ENCODE measurements at regions not wholly inside any gene's neighbourhood (a gene's known extent, or its start where the extent isn't known, plus 50 kb on each side); places are given as distances from the start of the nearest gene placed in this dataset.

DNA sequence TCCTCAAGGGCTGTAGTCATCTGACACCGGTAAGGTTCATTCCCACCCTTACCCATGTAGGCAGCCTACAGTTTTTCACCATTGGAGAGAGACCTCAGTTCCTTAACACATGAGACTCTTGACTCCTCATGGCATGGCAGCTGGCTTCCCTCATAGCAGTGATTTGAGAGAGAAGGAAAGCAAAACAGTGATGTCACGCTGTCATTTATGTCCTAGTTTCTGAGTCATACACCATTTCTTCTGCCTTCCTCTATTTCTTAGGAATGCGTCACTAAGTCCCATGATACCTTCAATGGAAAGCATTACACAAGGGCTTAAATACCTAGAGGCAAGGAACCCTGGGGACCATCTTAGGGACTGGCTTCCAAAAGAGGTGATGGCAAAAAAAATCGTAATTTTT is 226.1 kb downstream of the SPCS3 start:
- no peak overlapping the region for H3K9ac ChIP-seq (ENCODE audit: extremely low read depth, insufficient read length, low read length)
- no peak overlapping the region for H3K18ac ChIP-seq (ENCODE audit: insufficient read length, low read depth, low read length)
- Mint-ChIP-seq H3K36me3 (ENCODE audit: insufficient read depth in 1 of 3, low read depth in 3 of 3) (no peaks in the 10 kb centered on the region), H3K27me3 (ENCODE audit: low read depth) (no peaks in the 10 kb centered on the region), H3K9me3 (no peaks in the 10 kb centered on the region), H3K27ac (no peak overlapping the region), H3K4me1 (peaks cover 5% of the 10 kb centered on the region in 2 experiments; a peak in 3 of 4 replicates), H3K4me3 (no peak overlapping the region)
- H3K56ac ChIP-seq (ENCODE audit: insufficient read length, low read depth, low read length), result no peak overlapping the region
- no peak overlapping the region for H2BK15ac ChIP-seq (ENCODE audit: low read depth, low read length)
- no peak overlapping the region for H2BK20ac ChIP-seq (ENCODE audit: low read depth, low read length, poor library complexity, severe bottlenecking)
- H2BK12ac ChIP-seq (ENCODE audit: insufficient read length, low read depth, low read length), result no peak overlapping the region
- H3K9me3 ChIP-seq (ENCODE audit: control insufficient read depth, low read depth, low read length), result no peaks in the 10 kb centered on the region
- WGBS (ENCODE audit: extremely low coverage, insufficient read length, low lambda C conversion rate), result no CpG with 5 or more reads among the region's 4 CpGs
- H2BK120ac ChIP-seq (ENCODE audit: low read depth, low read length, poor library complexity, severe bottlenecking), result no peak overlapping the region
- no peak overlapping the region for H4K91ac ChIP-seq (ENCODE audit: insufficient read length, low read depth, low read length)
- H2AK5ac ChIP-seq (ENCODE audit: insufficient read length, low read length), result no peak overlapping the region
- H3K14ac ChIP-seq (ENCODE audit: insufficient read depth, low read length), result no peak overlapping the region
- no peak overlapping the region for H3K27ac ChIP-seq (ENCODE audit: insufficient read length, low read depth, low read length)
- no peak overlapping the region for H3T11ph ChIP-seq (ENCODE audit: low read length)
- H3K4me1 ChIP-seq (ENCODE audit: insufficient read depth, low read length), result no peaks in the 10 kb centered on the region
- no peak overlapping the region for H4K8ac ChIP-seq (replicated peaks; ENCODE audit: insufficient read length, low read depth, low read length)
- H3K79me1 ChIP-seq (ENCODE audit: insufficient read depth, low read depth, low read length, poor library complexity, severe bottlenecking), result no peaks in the 10 kb centered on the region
- DNase-seq, result no peak
- no peak overlapping the region for H3K4ac ChIP-seq (ENCODE audit: low read depth, low read length)
- no peak overlapping the region for H3K23ac ChIP-seq (ENCODE audit: insufficient read length, low read depth, low read length)
- TF ChIP-seq, protein P1, sequence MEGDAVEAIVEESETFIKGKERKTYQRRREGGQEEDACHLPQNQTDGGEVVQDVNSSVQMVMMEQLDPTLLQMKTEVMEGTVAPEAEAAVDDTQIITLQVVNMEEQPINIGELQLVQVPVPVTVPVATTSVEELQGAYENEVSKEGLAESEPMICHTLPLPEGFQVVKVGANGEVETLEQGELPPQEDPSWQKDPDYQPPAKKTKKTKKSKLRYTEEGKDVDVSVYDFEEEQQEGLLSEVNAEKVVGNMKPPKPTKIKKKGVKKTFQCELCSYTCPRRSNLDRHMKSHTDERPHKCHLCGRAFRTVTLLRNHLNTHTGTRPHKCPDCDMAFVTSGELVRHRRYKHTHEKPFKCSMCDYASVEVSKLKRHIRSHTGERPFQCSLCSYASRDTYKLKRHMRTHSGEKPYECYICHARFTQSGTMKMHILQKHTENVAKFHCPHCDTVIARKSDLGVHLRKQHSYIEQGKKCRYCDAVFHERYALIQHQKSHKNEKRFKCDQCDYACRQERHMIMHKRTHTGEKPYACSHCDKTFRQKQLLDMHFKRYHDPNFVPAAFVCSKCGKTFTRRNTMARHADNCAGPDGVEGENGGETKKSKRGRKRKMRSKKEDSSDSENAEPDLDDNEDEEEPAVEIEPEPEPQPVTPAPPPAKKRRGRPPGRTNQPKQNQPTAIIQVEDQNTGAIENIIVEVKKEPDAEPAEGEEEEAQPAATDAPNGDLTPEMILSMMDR (conservative IDR thresholded peaks at IDR 0.05), result no peak
- no peak overlapping the region for H3K4me2 ChIP-seq (ENCODE audit: insufficient read depth, insufficient read length, low read length)
- no peak overlapping the region for H2AFZ ChIP-seq (ENCODE audit: low read length)
- no peaks in the 10 kb centered on the region for H3K23me2 ChIP-seq (ENCODE audit: insufficient read length, low read depth, low read length, poor library complexity, severe bottlenecking)
- no peak overlapping the region for H2BK5ac ChIP-seq (ENCODE audit: insufficient read length, low read length)
- no peaks in the 10 kb centered on the region for H3K79me2 ChIP-seq (ENCODE audit: insufficient read depth, low read length)
- H4K20me1 ChIP-seq (ENCODE audit: control insufficient read depth, insufficient read depth, insufficient read length), result no peaks in the 10 kb centered on the region
- no peak overlapping the region for H4K5ac ChIP-seq (ENCODE audit: insufficient read length, low read depth, low read length)
- H3K27me3 ChIP-seq (ENCODE audit: insufficient read depth, low read length), result no peaks in the 10 kb centered on the region
